Activated T-cell treated with anti-CD3 and anti-CD28 coated beads, Interleukin-2, amount 50 U/mL, for 72 hours (primary cell): ENCODE measurements at regions not wholly inside any gene's neighbourhood (a gene's known extent, or its start where the extent isn't known, plus 50 kb on each side); places are given as distances from the start of the nearest gene placed in this dataset.

Experiments used
- ATAC-seq, 2 donors: fragments of 150-1000 bp; cut with Tn5 transposase; replicated peaks in 1 of 2; 2 replicates each; pipeline ENCODE4 v1.10.0; 2021; ENCODE audit warnings: moderate library complexity in 2 of 2, mild to moderate bottlenecking in 1 of 2
- DNase-seq, 2 donors: peaks; one replicate each; pipeline ENCODE4 v3.0.0; 2021 to 2022; ENCODE audit warnings: mixed read lengths in 1 of 2
- H3K27ac Mint-ChIP-seq: one replicate; pipeline ENCODE4 v1.8.0; 2022; ENCODE audit warnings: mild to moderate bottlenecking, moderate library complexity, mixed read lengths
- H3K27me3 Mint-ChIP-seq: one replicate; pipeline ENCODE4 v1.8.0; 2022; ENCODE audit warnings: low read depth, mixed read lengths
- H3K36me3 Mint-ChIP-seq, 2 donors: one replicate each; pipeline ENCODE4 v1.8.0; 2022; ENCODE audit warnings: mixed read lengths in 2 of 2, mild to moderate bottlenecking in 1 of 2; ENCODE audit not compliant: insufficient read depth in 2 of 2
- H3K4me1 Mint-ChIP-seq: one replicate; pipeline ENCODE4 v1.8.0; 2022; ENCODE audit warnings: low read depth, mixed read lengths
- H3K4me3 Mint-ChIP-seq, 2 donors: one replicate each; pipeline ENCODE4 v1.8.0; 2022; ENCODE audit warnings: mild to moderate bottlenecking in 2 of 2, mixed read lengths in 2 of 2, moderate library complexity in 2 of 2
- H3K9me3 Mint-ChIP-seq, 2 donors: one replicate each; pipeline ENCODE4 v1.8.0; 2022; ENCODE audit warnings: mixed read lengths in 2 of 2

DNA sequence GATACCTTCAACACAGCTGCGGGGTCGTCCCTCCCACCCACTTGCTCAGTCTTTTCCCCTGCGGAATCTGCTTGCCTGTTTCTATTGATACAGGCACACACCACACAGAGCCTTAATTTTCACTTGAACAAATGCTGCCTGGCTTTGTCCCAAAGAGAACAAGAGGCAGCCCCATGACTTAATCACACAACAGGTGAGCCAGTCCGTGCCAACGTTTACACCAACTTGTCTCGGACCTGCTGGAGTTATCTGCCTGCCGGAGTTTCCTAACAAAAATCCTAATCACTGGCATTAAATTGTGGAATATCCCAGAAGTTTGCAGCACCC, 186.8 kb upstream of the RREB1 start:
- no peaks in the 10 kb centered on the region for H3K9me3 Mint-ChIP-seq
- H3K4me3 Mint-ChIP-seq: no peak overlapping the region
- no peaks in the 10 kb centered on the region for H3K36me3 Mint-ChIP-seq
- peaks cover 41% of the 10 kb centered on the region for H3K4me1 Mint-ChIP-seq
- H3K27me3 Mint-ChIP-seq: peaks cover 48% of the 10 kb centered on the region
- no peak overlapping the region for H3K27ac Mint-ChIP-seq
- DNase-seq: no peak
- no peak for ATAC-seq

DNA sequence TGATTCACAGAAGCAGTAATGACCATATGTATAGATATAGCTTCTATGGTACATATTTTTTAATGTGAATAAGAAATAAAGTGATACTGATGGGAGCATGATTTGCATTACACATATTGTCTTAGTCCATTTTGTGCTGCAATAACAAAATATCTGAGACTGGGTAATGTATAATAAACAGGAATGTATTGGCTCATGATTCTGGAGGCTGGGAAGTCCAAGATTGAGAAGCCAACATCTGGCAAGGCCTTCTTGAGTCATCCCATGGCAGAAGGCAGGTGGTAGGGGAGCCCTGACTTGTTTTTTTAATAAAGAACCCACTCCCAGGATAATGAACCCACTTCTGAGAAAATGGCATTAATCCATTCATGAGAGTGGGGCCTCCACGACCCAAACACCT, 185.6 kb upstream of the RREB1 start:
- Mint-ChIP-seq H3K4me3 (no peak overlapping the region), H3K9me3 (no peaks in the 10 kb centered on the region), H3K36me3 (no peaks in the 10 kb centered on the region), H3K27me3 (peaks cover 48% of the 10 kb centered on the region), H3K27ac (no peak overlapping the region), H3K4me1 (peaks cover 29% of the 10 kb centered on the region)
- DNase-seq (no peak), ATAC-seq (no peak)

DNA sequence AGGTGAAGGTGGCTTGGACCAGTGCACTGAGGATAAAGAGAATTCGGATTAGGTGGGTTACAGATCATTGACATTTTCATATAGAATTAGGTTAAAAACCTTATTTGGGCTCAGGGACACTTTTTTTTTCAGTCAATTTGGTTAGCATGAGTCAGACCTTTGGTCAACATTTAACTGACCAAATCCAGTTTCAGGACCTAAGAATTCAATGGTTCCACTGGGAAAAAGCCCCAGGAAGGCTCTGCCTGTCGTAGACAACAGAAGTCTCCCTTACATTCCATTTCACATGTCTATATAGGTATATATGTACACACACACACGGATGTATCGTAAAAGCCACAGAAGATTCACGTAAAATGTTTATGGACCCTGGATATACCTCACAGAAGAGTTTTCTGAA, 184.2 kb upstream of the RREB1 start:
- DNase-seq (no peak), ATAC-seq (no peak)
- Mint-ChIP-seq H3K27ac (no peak overlapping the region), H3K4me1 (peaks cover 15% of the 10 kb centered on the region), H3K4me3 (no peak overlapping the region), H3K27me3 (peaks cover 49% of the 10 kb centered on the region), H3K9me3 (no peaks in the 10 kb centered on the region), H3K36me3 (no peaks in the 10 kb centered on the region)

DNA sequence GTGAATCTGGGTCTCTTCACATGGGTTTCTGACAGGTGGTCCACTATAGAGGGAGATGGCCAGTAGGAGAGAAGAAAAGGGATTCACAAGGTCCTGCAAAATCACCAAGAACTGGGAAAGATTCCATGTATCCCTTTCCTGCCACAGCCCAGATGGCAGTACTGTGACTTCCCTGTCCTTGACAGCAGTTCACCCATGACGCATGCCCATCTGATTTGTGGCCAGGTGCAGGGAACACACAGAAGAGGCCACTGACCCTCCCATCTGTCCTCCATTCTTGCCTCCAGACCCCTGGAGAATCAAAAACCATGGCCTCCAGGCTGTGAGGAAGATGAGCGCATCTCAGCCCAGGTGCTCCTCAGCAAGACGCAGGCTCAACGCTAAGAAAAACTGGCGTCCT, 183.1 kb upstream of the RREB1 start:
- DNase-seq (no peak), ATAC-seq (no peak)
- Mint-ChIP-seq H3K4me3 (no peak overlapping the region), H3K27ac (no peak overlapping the region), H3K4me1 (peaks cover 5% of the 10 kb centered on the region), H3K27me3 (peaks cover 56% of the 10 kb centered on the region), H3K9me3 (no peaks in the 10 kb centered on the region), H3K36me3 (no peaks in the 10 kb centered on the region)

DNA sequence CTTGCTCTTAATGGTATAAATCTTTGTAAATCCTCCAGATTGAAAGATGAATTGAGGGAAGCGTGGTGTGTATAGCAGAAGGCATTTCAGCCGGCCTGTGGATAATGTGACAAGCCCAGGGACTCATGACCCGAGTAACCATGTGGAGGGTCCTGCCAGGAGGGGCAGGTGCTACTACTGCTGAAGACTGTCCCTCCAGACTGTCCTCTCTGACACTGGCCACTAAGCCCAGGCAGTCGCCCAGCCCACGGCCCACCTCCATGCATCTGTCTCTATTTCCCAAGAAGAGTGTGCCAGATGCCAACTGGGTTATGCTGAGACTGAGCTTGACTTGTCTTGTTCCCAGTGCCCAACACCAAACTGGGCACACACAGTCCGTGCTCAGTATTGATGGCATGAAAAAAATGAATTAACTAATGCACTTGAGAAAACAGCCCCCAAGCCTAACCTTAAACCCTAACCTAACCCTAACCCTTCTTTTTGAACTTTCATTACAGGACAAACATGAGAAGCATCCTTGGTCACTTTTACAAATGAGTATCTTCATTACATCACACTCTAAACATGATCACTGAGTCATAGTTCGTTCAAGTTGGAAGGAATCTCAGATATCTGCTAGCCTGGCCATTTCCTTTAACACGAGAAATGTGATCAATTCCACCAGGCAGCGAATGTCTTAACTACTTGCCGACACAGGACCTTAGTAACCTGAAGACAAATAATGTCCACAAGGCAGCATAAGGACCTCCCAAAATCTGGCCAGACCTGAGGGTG, 182.2 kb upstream of the RREB1 start:
- Mint-ChIP-seq H3K9me3 (no peaks in the 10 kb centered on the region), H3K27ac (no peak overlapping the region), H3K4me3 (no peak overlapping the region), H3K36me3 (no peaks in the 10 kb centered on the region), H3K4me1 (no peaks in the 10 kb centered on the region), H3K27me3 (peaks cover 53% of the 10 kb centered on the region)
- ATAC-seq: no peak
- DNase-seq: no peak

GRCh38 chr6:6926856-6927255, 180.9 kb upstream of the RREB1 start:
- H3K9me3 Mint-ChIP-seq: no peaks in the 10 kb centered on the region
- H3K36me3 Mint-ChIP-seq: no peaks in the 10 kb centered on the region

DNA sequence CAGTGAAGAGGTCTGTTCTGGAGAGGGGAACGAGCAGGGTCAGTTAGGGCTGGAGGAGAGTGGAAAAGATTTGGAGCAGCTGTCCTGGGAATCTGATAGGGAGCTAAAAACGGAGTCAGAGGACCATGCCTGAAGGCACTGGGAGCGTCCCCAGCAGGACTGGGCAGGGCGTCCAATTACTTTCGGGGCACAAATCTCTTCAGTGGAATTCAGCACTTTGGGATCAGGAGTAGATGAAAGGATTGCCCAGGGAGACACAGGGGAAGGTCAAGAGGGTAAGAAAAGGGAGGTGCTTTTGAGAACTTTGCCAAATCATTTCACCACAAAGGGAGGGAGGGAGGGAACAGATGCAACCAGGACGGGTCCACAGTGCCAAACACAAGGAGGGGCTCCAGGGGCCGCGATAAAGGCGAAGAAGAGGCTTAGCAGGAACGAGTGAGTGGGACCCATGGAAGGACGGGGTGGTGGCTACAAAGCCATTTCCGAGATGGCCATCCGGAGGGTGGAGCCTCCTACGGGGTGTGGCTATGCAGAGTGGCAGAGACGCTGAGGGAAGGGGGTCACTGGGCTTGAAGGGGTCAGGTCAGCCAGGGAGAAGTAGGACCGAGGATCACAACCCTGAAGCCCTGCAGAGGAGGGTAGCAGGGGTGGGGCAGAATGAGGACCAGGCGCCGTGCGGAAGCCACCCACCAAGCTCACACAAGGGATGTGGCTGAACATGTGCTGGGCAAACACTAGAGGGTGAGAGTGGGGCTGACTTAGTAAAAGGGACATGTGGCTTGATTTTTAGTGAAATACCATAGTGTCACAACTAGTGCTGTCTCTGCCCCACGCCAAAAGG, 180.0 kb upstream of the RREB1 start:
- no peak for DNase-seq
- H3K4me1 Mint-ChIP-seq: no peaks in the 10 kb centered on the region

More at GRCh38 chr6:6926856-6927255, 180.9 kb upstream of the RREB1 start:
- DNase-seq (no peak), ATAC-seq (no peak)
- H3K4me3 Mint-ChIP-seq: no peak overlapping the region
- H3K27ac Mint-ChIP-seq: no peak overlapping the region
- peaks cover 41% of the 10 kb centered on the region for H3K27me3 Mint-ChIP-seq
- H3K4me1 Mint-ChIP-seq: no peaks in the 10 kb centered on the region

GRCh38 chr6:6930223-6930880, 177.4 kb upstream of the RREB1 start:
- Mint-ChIP-seq H3K36me3 (no peaks in the 10 kb centered on the region), H3K4me3 (no peak overlapping the region), H3K27ac (no peak overlapping the region), H3K9me3 (no peaks in the 10 kb centered on the region), H3K27me3 (peaks cover 39% of the 10 kb centered on the region), H3K4me1 (no peaks in the 10 kb centered on the region)
- no peak for ATAC-seq
- DNase-seq: no peak

More for the DNA sequence above, 180.0 kb upstream of the RREB1 start:
- no peak overlapping the region for H3K4me3 Mint-ChIP-seq
- H3K36me3 Mint-ChIP-seq: no peaks in the 10 kb centered on the region
- H3K9me3 Mint-ChIP-seq: no peaks in the 10 kb centered on the region
- ATAC-seq: no peak
- H3K27me3 Mint-ChIP-seq: peaks cover 39% of the 10 kb centered on the region
- H3K27ac Mint-ChIP-seq: no peak overlapping the region

- peaks cover 29% of the 10 kb centered on the region for H3K27me3 Mint-ChIP-seq
- no peaks in the 10 kb centered on the region for H3K4me1 Mint-ChIP-seq
- H3K27ac Mint-ChIP-seq: no peak overlapping the region
- ATAC-seq: no peak
- no peak overlapping the region for H3K4me3 Mint-ChIP-seq
- DNase-seq: no peak
- no peaks in the 10 kb centered on the region for H3K9me3 Mint-ChIP-seq
- no peaks in the 10 kb centered on the region for H3K36me3 Mint-ChIP-seq
Observed at GRCh38 chr6:6931071-6932025, 176.4 kb upstream of the RREB1 start.

- no peaks in the 10 kb centered on the region for H3K4me1 Mint-ChIP-seq
- DNase-seq: no peak
- H3K9me3 Mint-ChIP-seq: no peaks in the 10 kb centered on the region
- H3K4me3 Mint-ChIP-seq: no peak overlapping the region
- no peaks in the 10 kb centered on the region for H3K36me3 Mint-ChIP-seq
- no peak for ATAC-seq
- H3K27me3 Mint-ChIP-seq: peaks cover 19% of the 10 kb centered on the region
- no peak overlapping the region for H3K27ac Mint-ChIP-seq
Observed at GRCh38 chr6:6932341-6932740, 175.4 kb upstream of the RREB1 start.

GRCh38 chr6:6932968-6933367, 174.8 kb upstream of the RREB1 start:
- no peaks in the 10 kb centered on the region for H3K9me3 Mint-ChIP-seq
- H3K4me1 Mint-ChIP-seq: no peaks in the 10 kb centered on the region
- H3K27me3 Mint-ChIP-seq: peaks cover 15% of the 10 kb centered on the region
- no peak overlapping the region for H3K27ac Mint-ChIP-seq
- DNase-seq: no peak
- no peaks in the 10 kb centered on the region for H3K36me3 Mint-ChIP-seq
- no peak for ATAC-seq
- no peak overlapping the region for H3K4me3 Mint-ChIP-seq

DNA sequence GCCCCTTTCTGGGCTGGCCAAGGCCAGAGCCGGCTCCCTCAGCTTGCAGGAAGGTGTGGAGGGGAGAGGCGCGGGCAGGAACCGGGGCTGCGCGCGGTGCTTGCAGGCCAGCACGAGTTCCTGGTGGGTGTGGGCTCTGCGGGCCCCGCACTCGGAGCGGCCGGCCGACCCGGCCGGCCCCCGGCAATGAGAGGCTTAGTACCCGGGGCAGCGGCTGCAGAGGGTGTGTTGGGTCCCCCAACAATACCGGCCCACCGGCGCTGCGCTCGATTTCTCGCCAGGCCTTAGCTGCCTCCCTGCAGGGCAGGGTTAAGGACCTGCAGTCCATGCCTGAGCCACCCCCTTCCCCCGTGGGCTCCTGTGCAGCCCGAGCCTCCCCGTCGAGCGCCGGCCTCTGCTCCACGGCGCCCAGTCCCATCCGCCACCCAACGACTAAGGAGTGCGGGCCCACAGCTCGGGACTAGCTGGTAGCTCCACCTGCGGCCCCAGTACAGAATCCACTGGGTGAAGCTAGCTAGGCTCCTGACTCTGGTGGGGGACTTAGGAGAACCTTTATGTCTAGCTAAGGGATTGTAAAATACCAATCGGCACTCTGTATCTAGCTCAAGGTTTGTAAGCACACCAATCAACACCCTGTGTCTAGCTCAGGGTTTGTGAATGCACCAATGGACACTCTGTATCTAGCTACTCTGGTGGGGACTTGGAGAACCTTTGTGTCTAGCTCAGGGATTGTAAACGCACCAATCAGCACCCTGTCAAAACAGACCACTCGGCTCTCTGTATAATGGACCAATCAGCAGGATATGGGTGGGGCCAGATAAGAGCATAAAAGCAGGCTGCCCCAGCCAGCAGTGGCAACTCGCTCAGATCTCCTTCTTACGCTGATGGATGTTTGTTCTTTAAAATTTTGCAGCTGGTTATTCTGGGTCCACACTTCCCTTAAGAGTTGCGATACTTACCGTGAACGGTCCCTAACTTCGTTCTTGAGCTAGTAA, 167.4 kb upstream of the RREB1 start:
- peaks cover 15% of the 10 kb centered on the region for H3K4me1 Mint-ChIP-seq
- H3K27me3 Mint-ChIP-seq: peaks cover 10% of the 10 kb centered on the region
- ATAC-seq (no peak), DNase-seq (no peak)
- no peaks in the 10 kb centered on the region for H3K36me3 Mint-ChIP-seq
- H3K4me3 Mint-ChIP-seq: no peak overlapping the region
- H3K27ac Mint-ChIP-seq: no peak overlapping the region
- H3K9me3 Mint-ChIP-seq: no peaks in the 10 kb centered on the region
